ENCODE measurements at regions not wholly inside any gene's neighbourhood (a gene's known extent, or its start where the extent isn't known, plus 50 kb on each side); places are given as distances from the start of the nearest gene placed in this dataset.
"Not testable (repeated sequence)": the region's sequence is repeated elsewhere in the genome, so short reads cannot be mapped to it uniquely, and the experiment has no call there.

DNA sequence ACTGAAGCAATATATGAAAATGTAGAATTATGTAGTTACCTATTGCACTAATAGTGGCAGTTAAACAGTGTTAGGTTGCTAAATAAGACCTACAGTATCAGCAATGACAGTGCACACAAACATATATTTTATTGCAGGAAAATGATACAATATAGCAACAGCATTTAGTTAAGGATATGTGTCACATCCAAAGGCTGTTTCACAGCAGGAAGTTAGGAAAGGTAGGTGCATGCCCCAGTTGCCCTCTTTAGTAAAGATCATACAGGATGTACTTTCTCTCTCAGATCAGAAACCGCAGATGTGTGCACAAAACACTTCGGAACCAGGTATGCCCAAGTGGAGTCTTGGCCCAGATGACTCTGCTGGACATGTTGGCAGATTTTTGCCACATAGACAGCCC is 444.1 kb downstream of the XIRP2 start:
- DNase-seq = no peak
- Histone ChIP-seq H3K4me1 (no peaks in the 10 kb centered on the region), H3K27ac (no peak overlapping the region), H3K9me3 (peaks cover 0 to 7% (median 0%) of the 10 kb centered on the region in 12 donors), H3K4me3 (no peak overlapping the region), H3K27me3 (no peaks in the 10 kb centered on the region), H3K36me3 (no peaks in the 10 kb centered on the region)
- intact Hi-C loops (cut with DNase I) = no loop called here
- 71 to 84% (median 83%) methylated on average over 2 of the region's 2 CpGs for WGBS, 4 donors
- no peak for TF ChIP-seq POLR2A (IDR thresholded peaks at IDR 0.05)
- no peak for ATAC-seq

DNA sequence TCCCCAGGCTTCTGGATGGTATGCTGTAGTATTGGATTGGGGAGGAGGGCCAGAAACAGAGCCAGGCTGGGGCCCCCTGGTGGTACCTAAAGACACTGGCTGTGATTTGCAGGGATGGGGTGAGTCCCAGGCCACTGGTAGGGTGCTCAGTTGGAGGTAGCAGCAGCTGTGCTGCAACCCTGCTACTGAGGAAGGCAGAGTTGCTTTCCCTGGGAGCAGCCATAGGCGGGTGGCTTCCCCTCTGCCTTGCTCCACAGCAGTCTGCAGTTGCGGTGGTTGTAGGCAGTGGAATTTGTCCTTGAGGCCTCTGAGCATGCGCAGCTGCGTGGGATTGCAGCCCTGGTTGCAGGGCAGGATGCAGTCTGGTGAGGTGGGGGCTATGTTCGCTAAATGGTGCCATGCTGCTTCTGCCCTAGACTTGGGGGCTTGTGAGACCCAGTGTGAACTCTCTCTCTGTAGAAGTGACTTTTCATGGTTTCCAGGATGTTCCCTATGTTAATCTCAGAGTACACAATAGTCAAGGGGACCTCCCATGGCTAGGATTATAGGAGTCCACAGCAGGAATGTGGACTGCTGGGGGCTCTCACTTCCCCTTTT is 443.5 kb downstream of the XIRP2 start:
- ATAC-seq = peak in 1 of 4 donors; percentile 24
- peak in 1 of 5 donors; percentile 24 for DNase-seq
- no peak for TF ChIP-seq POLR2A (IDR thresholded peaks at IDR 0.05)
- TF ChIP-seq, protein P1, sequence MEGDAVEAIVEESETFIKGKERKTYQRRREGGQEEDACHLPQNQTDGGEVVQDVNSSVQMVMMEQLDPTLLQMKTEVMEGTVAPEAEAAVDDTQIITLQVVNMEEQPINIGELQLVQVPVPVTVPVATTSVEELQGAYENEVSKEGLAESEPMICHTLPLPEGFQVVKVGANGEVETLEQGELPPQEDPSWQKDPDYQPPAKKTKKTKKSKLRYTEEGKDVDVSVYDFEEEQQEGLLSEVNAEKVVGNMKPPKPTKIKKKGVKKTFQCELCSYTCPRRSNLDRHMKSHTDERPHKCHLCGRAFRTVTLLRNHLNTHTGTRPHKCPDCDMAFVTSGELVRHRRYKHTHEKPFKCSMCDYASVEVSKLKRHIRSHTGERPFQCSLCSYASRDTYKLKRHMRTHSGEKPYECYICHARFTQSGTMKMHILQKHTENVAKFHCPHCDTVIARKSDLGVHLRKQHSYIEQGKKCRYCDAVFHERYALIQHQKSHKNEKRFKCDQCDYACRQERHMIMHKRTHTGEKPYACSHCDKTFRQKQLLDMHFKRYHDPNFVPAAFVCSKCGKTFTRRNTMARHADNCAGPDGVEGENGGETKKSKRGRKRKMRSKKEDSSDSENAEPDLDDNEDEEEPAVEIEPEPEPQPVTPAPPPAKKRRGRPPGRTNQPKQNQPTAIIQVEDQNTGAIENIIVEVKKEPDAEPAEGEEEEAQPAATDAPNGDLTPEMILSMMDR (IDR thresholded peaks at IDR 0.05) = peak in 2 of 12 donors; percentile 11 to 12
- H3K27me3 ChIP-seq = no peaks in the 10 kb centered on the region
- no peaks in the 10 kb centered on the region for H3K4me1 ChIP-seq
- H3K36me3 ChIP-seq = no peaks in the 10 kb centered on the region
- 40 to 57% (median 45%) methylated on average over 1 to 5 of the region's 5 CpGs for WGBS, 4 donors
- no peak overlapping the region for H3K27ac ChIP-seq
- intact Hi-C loops (cut with DNase I) = no loop called here
- H3K4me3 ChIP-seq = no peak overlapping the region
- peaks cover 0 to 7% (median 0%) of the 10 kb centered on the region in 12 donors for H3K9me3 ChIP-seq

DNA sequence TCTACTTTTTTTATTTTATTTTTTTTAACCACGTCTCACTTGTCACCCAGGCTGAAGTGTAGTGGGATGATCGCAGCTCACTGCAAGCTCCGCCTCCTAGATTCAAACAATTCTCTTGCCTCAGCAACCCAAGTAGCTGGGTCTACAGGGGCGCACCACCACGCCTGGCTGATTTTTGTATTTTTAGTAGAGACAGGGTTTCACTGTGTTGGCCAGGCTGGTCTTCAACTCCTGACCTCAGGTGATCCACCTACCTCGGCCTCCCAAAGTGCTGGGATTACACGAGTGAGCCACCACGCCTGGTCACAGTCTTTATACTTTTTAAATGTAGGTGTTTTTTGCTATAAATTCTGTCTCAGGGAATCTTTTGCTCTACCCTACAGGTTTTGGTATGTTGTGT is 440.5 kb downstream of the XIRP2 start:
- not testable (repeated sequence) for H3K9me3 ChIP-seq, H3K4me3 ChIP-seq, H3K36me3 ChIP-seq, H3K27me3 ChIP-seq, H3K4me1 ChIP-seq, DNase-seq, H3K27ac ChIP-seq, ATAC-seq
- 92 to 95% (median 93%) methylated on average over 8 of the region's 8 CpGs for WGBS, 4 donors
- intact Hi-C loops (cut with DNase I) = loop anchor here in 2 of 10 donors (2.0 kb wide), 1 partner anchor 14 kb away; no protein-coding TSS in a partner anchor

DNA sequence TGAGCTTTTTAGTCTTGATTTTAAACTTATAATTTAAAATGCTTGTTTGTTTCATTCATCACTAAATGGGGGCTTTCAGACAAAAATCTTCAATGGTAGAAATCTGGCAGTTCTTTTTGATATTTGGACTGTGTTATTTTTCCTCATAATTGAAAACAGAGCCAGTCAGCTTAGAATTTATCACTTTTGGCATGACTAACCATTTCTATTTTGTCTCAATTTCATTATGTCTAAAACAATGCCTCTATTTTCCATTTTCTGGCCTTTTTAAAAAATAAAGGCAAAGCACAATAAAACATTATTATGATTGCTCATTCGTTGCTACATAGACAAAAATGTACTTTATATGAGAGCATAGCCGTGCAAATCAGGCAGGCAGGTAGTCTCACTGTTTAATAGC is 434.5 kb downstream of the XIRP2 start:
- H3K27ac ChIP-seq = no peak overlapping the region
- ATAC-seq (no peak), DNase-seq (no peak)
- no peaks in the 10 kb centered on the region for H3K27me3 ChIP-seq
- no peak for TF ChIP-seq POLR2A (IDR thresholded peaks at IDR 0.05)
- TF ChIP-seq, protein P1 (IDR thresholded peaks at IDR 0.05) = no peak
- WGBS, 4 donors = 75 to 81% (median 76%) methylated on average over 2 of the region's 2 CpGs
- H3K4me1 ChIP-seq = no peaks in the 10 kb centered on the region
- H3K9me3 ChIP-seq = no peaks in the 10 kb centered on the region
- H3K36me3 ChIP-seq = no peaks in the 10 kb centered on the region
- intact Hi-C loops (cut with DNase I) = no loop called here
- no peak overlapping the region for H3K4me3 ChIP-seq

DNA sequence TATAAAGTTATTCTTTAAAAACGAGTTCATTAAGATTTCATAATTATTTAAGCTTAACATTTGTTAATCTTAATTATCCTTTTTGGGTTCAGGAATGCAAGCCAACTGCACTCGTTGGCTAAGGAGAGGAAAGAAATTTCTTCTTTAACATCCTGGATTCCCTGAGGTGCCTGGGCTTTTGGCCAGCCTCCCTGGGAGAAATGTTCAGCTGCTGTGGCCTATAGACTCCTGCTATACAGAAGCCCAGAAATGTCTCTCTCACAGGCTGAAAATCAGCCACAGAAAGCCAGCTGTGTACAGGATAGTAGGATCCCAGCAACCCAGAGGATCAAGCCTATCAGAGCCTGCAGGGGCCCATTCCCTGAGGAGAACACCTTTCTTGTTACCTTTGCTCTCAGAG is 430.3 kb downstream of the XIRP2 start:
- TF ChIP-seq, protein P1 (IDR thresholded peaks at IDR 0.05) = no peak
- no peak for TF ChIP-seq POLR2A (IDR thresholded peaks at IDR 0.05)
- no peak overlapping the region for H3K4me3 ChIP-seq
- ATAC-seq (no peak), DNase-seq (no peak)
- H3K9me3 ChIP-seq = no peaks in the 10 kb centered on the region
- WGBS, 4 donors = 57 to 75% (median 66%) methylated on average over 2 of the region's 2 CpGs
- no peak overlapping the region for H3K27ac ChIP-seq
- H3K4me1 ChIP-seq = no peaks in the 10 kb centered on the region
- H3K27me3 ChIP-seq = no peaks in the 10 kb centered on the region
- H3K36me3 ChIP-seq = no peaks in the 10 kb centered on the region
- intact Hi-C loops (cut with DNase I) = no loop called here
